Erythroblast (primary cell): ENCODE measurements at regions not wholly inside any gene's neighbourhood (a gene's known extent, or its start where the extent isn't known, plus 50 kb on each side); places are given as distances from the start of the nearest gene placed in this dataset.

Experiments used
- GATA1 ChIP-seq: IDR thresholded peaks from 2 replicates; pipeline ENCODE4 v1.6.1; 2011; ENCODE audit warnings: low read depth, mild to moderate bottlenecking, control low read depth, low read length, moderate library complexity
- POLR2A ChIP-seq: IDR thresholded peaks from 2 replicates; pipeline ENCODE4 v1.6.1; 2011; ENCODE audit warnings: mild to moderate bottlenecking, low read length

- TF ChIP-seq POLR2A = no peak
- no peak for TF ChIP-seq GATA1
Measured at GRCh38 chr1:94600556-94600955, 59.0 kb upstream of the F3 start.
